ENCODE measurements at regions not wholly inside any gene's neighbourhood (a gene's known extent, or its start where the extent isn't known, plus 50 kb on each side); places are given as distances from the start of the nearest gene placed in this dataset.
A peak's percentile ranks its signal among the peaks of the same experiment; 100 is the strongest.

- Mint-ChIP-seq H3K4me1 (peaks cover under 1 to 11% (median 5%) of the 10 kb centered on the region in 4 donors), H3K27me3 (no peaks in the 10 kb centered on the region), H3K4me3 (no peak overlapping the region), H3K27ac (no peak overlapping the region), H3K9me3 (no peaks in the 10 kb centered on the region), H3K36me3 (no peaks in the 10 kb centered on the region)
- Histone ChIP-seq H3K4me1 (ENCODE audit: insufficient read depth, low read length) (peaks cover 4% of the 10 kb centered on the region), H3K27me3 (ENCODE audit: insufficient read depth, low read length) (no peaks in the 10 kb centered on the region), H3K27ac (ENCODE audit: low read depth, low read length) (no peak overlapping the region), H3K36me3 (ENCODE audit: insufficient read depth, low read length) (no peaks in the 10 kb centered on the region), H3K9me3 (ENCODE audit: control insufficient read depth in 1 of 2, low read length in 2 of 2) (no peaks in the 10 kb centered on the region), H3K4me3 (ENCODE audit: low read length in 2 of 2) (no peak overlapping the region)
- intact Hi-C loops (cut with micrococcal nuclease) = no loop called here
- CTCF ChIA-PET (ENCODE audit: partially characterized antibody) = no interaction called here
- no peak for DNase-seq
- POLR2A ChIA-PET (ENCODE audit: partially characterized antibody) = no interaction called here
Measured at GRCh38 chr1:87398641-87399040, 70.0 kb downstream of the LMO4 start.

GRCh38 chr1:87399264-87399663 lies 70.6 kb downstream of the LMO4 start:
- no peaks in the 10 kb centered on the region for H3K36me3 Mint-ChIP-seq
- intact Hi-C loops (cut with micrococcal nuclease) = no loop called here
- POLR2A ChIA-PET (ENCODE audit: partially characterized antibody) = no interaction called here

GRCh38 chr1:87399701-87400100 lies 71.0 kb downstream of the LMO4 start:
- Mint-ChIP-seq H3K9me3 (no peaks in the 10 kb centered on the region), H3K27me3 (no peaks in the 10 kb centered on the region), H3K36me3 (no peaks in the 10 kb centered on the region), H3K4me3 (no peak overlapping the region), H3K4me1 (peaks cover 12 to 21% (median 15%) of the 10 kb centered on the region in 4 donors), H3K27ac (peak overlapping the region in 1 of 7 donors; percentile 54)
- H3K9me3 ChIP-seq (ENCODE audit: control insufficient read depth in 1 of 2, low read length in 2 of 2) = no peaks in the 10 kb centered on the region
- no peaks in the 10 kb centered on the region for H3K36me3 ChIP-seq (ENCODE audit: insufficient read depth, low read length)
- no peak overlapping the region for H3K4me3 ChIP-seq (ENCODE audit: low read length in 2 of 2)
- CTCF ChIA-PET (ENCODE audit: partially characterized antibody) = no interaction called here
- POLR2A ChIA-PET (ENCODE audit: partially characterized antibody) = no interaction called here
- H3K4me1 ChIP-seq (ENCODE audit: insufficient read depth, low read length) = peaks cover 14% of the 10 kb centered on the region
- no peak overlapping the region for H3K27ac ChIP-seq (ENCODE audit: low read depth, low read length)
- intact Hi-C loops (cut with micrococcal nuclease) = loop anchor here (5.0 kb wide), 1 partner anchor 53 kb away; no protein-coding TSS in a partner anchor
- DNase-seq = no peak
- no peaks in the 10 kb centered on the region for H3K27me3 ChIP-seq (ENCODE audit: insufficient read depth, low read length)

More at GRCh38 chr1:87399264-87399663, 70.6 kb downstream of the LMO4 start:
- Histone ChIP-seq H3K27ac (ENCODE audit: low read depth, low read length) (no peak overlapping the region), H3K4me3 (ENCODE audit: low read length in 2 of 2) (no peak overlapping the region), H3K9me3 (ENCODE audit: control insufficient read depth in 1 of 2, low read length in 2 of 2) (no peaks in the 10 kb centered on the region), H3K36me3 (ENCODE audit: insufficient read depth, low read length) (no peaks in the 10 kb centered on the region), H3K27me3 (ENCODE audit: insufficient read depth, low read length) (no peaks in the 10 kb centered on the region), H3K4me1 (ENCODE audit: insufficient read depth, low read length) (peaks cover 10% of the 10 kb centered on the region)
- H3K4me3 Mint-ChIP-seq = no peak overlapping the region
- H3K9me3 Mint-ChIP-seq = no peaks in the 10 kb centered on the region
- CTCF ChIA-PET (ENCODE audit: partially characterized antibody) = no interaction called here
- peaks cover 7 to 17% (median 11%) of the 10 kb centered on the region in 4 donors for H3K4me1 Mint-ChIP-seq
- H3K27ac Mint-ChIP-seq = peak overlapping the region in 1 of 7 donors; percentile 54
- no peaks in the 10 kb centered on the region for H3K27me3 Mint-ChIP-seq
- DNase-seq = no peak

GRCh38 chr1:87400813-87401212 lies 72.1 kb downstream of the LMO4 start:
- H3K4me3 ChIP-seq (ENCODE audit: low read length in 2 of 2) = no peak overlapping the region
- no peaks in the 10 kb centered on the region for H3K27me3 ChIP-seq (ENCODE audit: insufficient read depth, low read length)
- Mint-ChIP-seq H3K27ac (no peak overlapping the region), H3K9me3 (no peaks in the 10 kb centered on the region), H3K4me3 (no peak overlapping the region), H3K27me3 (no peaks in the 10 kb centered on the region), H3K4me1 (peaks cover 18 to 30% (median 24%) of the 10 kb centered on the region in 4 donors), H3K36me3 (no peaks in the 10 kb centered on the region)
- peaks cover 22% of the 10 kb centered on the region for H3K4me1 ChIP-seq (ENCODE audit: insufficient read depth, low read length)
- no peak for DNase-seq
- no peaks in the 10 kb centered on the region for H3K9me3 ChIP-seq (ENCODE audit: control insufficient read depth in 1 of 2, low read length in 2 of 2)
- H3K27ac ChIP-seq (ENCODE audit: low read depth, low read length) = no peak overlapping the region
- ChIA-PET POLR2A (ENCODE audit: partially characterized antibody) (no interaction called here), CTCF (ENCODE audit: partially characterized antibody) (interaction anchor here (0.9 kb wide), 1 partner anchor 50 kb away, joined by 3 read pairs; no protein-coding TSS in a partner anchor)
- H3K36me3 ChIP-seq (ENCODE audit: insufficient read depth, low read length) = no peaks in the 10 kb centered on the region
- intact Hi-C loops (cut with micrococcal nuclease) = loop anchor here (5.0 kb wide), 1 partner anchor 51 kb away; no protein-coding TSS in a partner anchor

GRCh38 chr1:87402241-87403002 lies 73.7 kb downstream of the LMO4 start:
- Mint-ChIP-seq H3K9me3 (no peaks in the 10 kb centered on the region), H3K27me3 (no peaks in the 10 kb centered on the region), H3K4me1 (peaks cover 18 to 35% (median 24%) of the 10 kb centered on the region in 4 donors), H3K36me3 (no peaks in the 10 kb centered on the region), H3K27ac (peak overlapping the region in 3 of 7 donors; percentile 8 to 71 (median 22)), H3K4me3 (no peak overlapping the region)
- Histone ChIP-seq H3K27ac (ENCODE audit: low read depth, low read length) (no peak overlapping the region), H3K4me3 (ENCODE audit: low read length in 2 of 2) (no peak overlapping the region), H3K36me3 (ENCODE audit: insufficient read depth, low read length) (no peaks in the 10 kb centered on the region), H3K4me1 (ENCODE audit: insufficient read depth, low read length) (peaks cover 22% of the 10 kb centered on the region), H3K9me3 (ENCODE audit: control insufficient read depth in 1 of 2, low read length in 2 of 2) (no peaks in the 10 kb centered on the region), H3K27me3 (ENCODE audit: insufficient read depth, low read length) (no peaks in the 10 kb centered on the region)
- no peak for DNase-seq
- ChIA-PET CTCF (ENCODE audit: partially characterized antibody) (interaction anchor here (0.7 to 3.7 kb wide), 4 partner anchors 48 to 95 kb away, joined by 3 to 18 read pairs (median 6); no protein-coding TSS in a partner anchor), POLR2A (ENCODE audit: partially characterized antibody) (interaction anchor here (0.6 kb wide), 1 partner anchor 13 kb away, joined by 4 read pairs; no protein-coding TSS in a partner anchor)
- intact Hi-C loops (cut with micrococcal nuclease) = loop anchor here (5.0 kb wide), 1 partner anchor 50 kb away; no protein-coding TSS in a partner anchor

GRCh38 chr1:87403061-87403820 lies 74.6 kb downstream of the LMO4 start:
- no peaks in the 10 kb centered on the region for H3K27me3 ChIP-seq (ENCODE audit: insufficient read depth, low read length)
- Mint-ChIP-seq H3K36me3 (no peaks in the 10 kb centered on the region), H3K27me3 (no peaks in the 10 kb centered on the region), H3K4me3 (no peak overlapping the region), H3K27ac (peak overlapping the region in 2 of 7 donors; percentile 3 to 85), H3K9me3 (no peaks in the 10 kb centered on the region), H3K4me1 (peaks cover 18 to 35% (median 24%) of the 10 kb centered on the region in 4 donors)
- ChIA-PET POLR2A (ENCODE audit: partially characterized antibody) (interaction anchor here (0.6 to 3.4 kb wide), 4 partner anchors 14 to 73 kb away, joined by 4 to 34 read pairs (median 9); partner anchors contain the start of gene LMO4), CTCF (ENCODE audit: partially characterized antibody) (interaction anchor here (0.7 to 3.7 kb wide), 5 partner anchors 47 to 94 kb away, joined by 3 to 18 read pairs (median 9); no protein-coding TSS in a partner anchor)
- H3K9me3 ChIP-seq (ENCODE audit: control insufficient read depth in 1 of 2, low read length in 2 of 2) = no peaks in the 10 kb centered on the region
- no peak for DNase-seq
- peaks cover 22% of the 10 kb centered on the region for H3K4me1 ChIP-seq (ENCODE audit: insufficient read depth, low read length)
- H3K36me3 ChIP-seq (ENCODE audit: insufficient read depth, low read length) = no peaks in the 10 kb centered on the region
- intact Hi-C loops (cut with micrococcal nuclease) = loop anchor here (5.0 kb wide), 1 partner anchor 49 kb away; no protein-coding TSS in a partner anchor
- H3K4me3 ChIP-seq (ENCODE audit: low read length in 2 of 2) = no peak overlapping the region
- H3K27ac ChIP-seq (ENCODE audit: low read depth, low read length) = no peak overlapping the region

All from CD4-positive, alpha-beta memory T cell (primary cell).